ENCODE measurements at regions not wholly inside any gene's neighbourhood (a gene's known extent, or its start where the extent isn't known, plus 50 kb on each side); places are given as distances from the start of the nearest gene placed in this dataset.

DNA sequence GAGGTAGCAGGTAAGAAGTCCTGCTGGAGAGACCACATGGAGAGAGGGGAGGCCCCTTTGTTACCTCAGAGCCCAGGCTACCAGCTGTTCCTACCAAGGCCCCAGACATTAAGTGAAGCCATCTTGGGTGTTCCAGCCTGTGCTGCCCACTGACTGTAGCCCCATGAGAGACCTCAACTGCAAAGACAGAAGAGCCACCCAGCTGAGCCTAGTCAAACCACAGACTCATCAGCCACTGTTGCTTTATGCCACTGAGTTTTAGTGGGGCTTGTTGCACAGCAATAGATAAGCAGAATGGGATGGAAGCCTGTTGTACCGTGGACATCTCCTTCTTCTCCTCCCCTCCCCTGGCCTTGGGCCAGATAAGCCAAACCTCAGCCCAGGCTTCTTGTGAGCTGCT is 83.9 kb downstream of the ADRA2C start:
- Histone ChIP-seq H3K9me3 (no peaks in the 10 kb centered on the region), H3K4me1 (no peaks in the 10 kb centered on the region), H3K27ac (no peak overlapping the region), H3K27me3 (no peaks in the 10 kb centered on the region), H3K4me3 (no peak overlapping the region), H3K36me3 (no peaks in the 10 kb centered on the region)
- intact Hi-C loops (cut with DNase I): no loop called here
- DNase-seq: no peak
- TF ChIP-seq POLR2A (IDR thresholded peaks at IDR 0.05): no peak
- TF ChIP-seq, protein P1, sequence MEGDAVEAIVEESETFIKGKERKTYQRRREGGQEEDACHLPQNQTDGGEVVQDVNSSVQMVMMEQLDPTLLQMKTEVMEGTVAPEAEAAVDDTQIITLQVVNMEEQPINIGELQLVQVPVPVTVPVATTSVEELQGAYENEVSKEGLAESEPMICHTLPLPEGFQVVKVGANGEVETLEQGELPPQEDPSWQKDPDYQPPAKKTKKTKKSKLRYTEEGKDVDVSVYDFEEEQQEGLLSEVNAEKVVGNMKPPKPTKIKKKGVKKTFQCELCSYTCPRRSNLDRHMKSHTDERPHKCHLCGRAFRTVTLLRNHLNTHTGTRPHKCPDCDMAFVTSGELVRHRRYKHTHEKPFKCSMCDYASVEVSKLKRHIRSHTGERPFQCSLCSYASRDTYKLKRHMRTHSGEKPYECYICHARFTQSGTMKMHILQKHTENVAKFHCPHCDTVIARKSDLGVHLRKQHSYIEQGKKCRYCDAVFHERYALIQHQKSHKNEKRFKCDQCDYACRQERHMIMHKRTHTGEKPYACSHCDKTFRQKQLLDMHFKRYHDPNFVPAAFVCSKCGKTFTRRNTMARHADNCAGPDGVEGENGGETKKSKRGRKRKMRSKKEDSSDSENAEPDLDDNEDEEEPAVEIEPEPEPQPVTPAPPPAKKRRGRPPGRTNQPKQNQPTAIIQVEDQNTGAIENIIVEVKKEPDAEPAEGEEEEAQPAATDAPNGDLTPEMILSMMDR (IDR thresholded peaks at IDR 0.05): no peak
- WGBS (ENCODE audit: insufficient coverage, low coverage, low lambda C conversion rate, missing lambda C conversion rate): no CpG with 5 or more reads among the region's 1 CpG
- ATAC-seq: no peak

DNA sequence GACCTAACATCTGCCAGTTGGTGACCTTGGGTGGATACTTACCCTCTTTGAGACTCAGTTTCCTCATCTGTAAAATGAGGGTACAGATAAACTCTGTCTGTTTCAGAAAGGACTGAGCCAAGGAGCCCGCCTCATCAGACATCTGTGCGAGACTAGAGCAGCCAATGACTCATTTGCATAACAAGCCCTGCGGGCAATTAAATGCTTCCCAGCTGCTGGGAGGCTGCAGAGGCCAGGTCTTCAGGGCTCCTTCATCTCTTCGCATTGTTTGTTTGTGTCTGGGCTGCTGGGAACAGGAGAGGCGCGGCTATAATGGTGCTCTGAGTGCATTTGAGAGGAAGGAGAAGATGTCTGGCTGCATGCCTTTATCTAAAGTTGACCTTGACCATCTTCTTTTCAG is 85.0 kb downstream of the ADRA2C start:
- no peak for TF ChIP-seq POLR2A (IDR thresholded peaks at IDR 0.05)
- TF ChIP-seq, protein P1 (IDR thresholded peaks at IDR 0.05): no peak
- 46% methylated on average over 3 of the region's 6 CpGs for WGBS (ENCODE audit: insufficient coverage, low coverage, low lambda C conversion rate, missing lambda C conversion rate)
- Histone ChIP-seq H3K9me3 (no peaks in the 10 kb centered on the region), H3K27me3 (no peaks in the 10 kb centered on the region), H3K4me1 (no peaks in the 10 kb centered on the region), H3K4me3 (no peak overlapping the region), H3K27ac (no peak overlapping the region), H3K36me3 (no peaks in the 10 kb centered on the region)
- no peak for ATAC-seq
- no peak for DNase-seq
- intact Hi-C loops (cut with DNase I): no loop called here

DNA sequence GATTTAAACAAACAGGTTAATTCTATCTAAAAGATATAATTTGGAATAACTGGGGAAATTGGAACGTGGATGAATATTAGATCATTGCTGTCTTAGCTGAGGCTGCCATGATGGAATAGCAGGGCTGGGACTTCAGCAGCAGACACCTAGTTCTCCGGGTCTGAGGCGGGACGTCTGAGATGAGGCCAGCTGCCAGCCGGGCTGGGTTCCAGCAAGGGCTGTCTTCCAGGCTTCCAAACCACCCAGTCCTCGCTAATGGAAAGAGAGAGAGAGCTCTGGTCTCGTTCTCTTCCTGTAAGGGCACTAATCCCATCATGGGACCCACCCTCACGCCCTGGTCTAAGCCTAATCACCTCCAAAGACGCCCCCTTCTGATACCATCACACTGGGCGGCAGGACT is 85.7 kb downstream of the ADRA2C start:
- WGBS (ENCODE audit: insufficient coverage, low coverage, low lambda C conversion rate, missing lambda C conversion rate): 58% methylated on average over 3 of the region's 10 CpGs
- DNase-seq: no peak

DNA sequence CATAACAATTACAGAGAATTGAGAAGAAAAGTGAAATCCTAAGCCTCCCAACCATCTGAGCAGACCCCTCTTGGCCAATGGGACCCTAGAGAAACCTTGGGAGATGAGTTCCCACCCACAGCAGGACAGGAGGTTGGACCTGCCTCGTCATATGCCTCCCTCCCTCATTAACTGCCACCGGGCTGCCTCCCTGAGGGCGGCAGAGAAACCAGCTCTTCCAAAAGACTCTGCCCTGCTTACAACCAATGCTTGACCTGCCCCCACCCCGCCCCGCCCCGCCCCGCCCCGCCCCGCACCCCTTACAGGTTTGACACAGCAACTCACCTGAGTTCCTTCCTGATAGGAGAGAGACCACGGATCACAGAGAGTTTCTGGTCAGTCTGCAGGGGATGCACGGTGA is 86.1 kb downstream of the ADRA2C start:
- Histone ChIP-seq H3K4me1 (no peaks in the 10 kb centered on the region), H3K27me3 (no peaks in the 10 kb centered on the region), H3K27ac (no peak overlapping the region), H3K9me3 (no peaks in the 10 kb centered on the region), H3K36me3 (no peaks in the 10 kb centered on the region), H3K4me3 (no peak overlapping the region)
- no peak for DNase-seq
- intact Hi-C loops (cut with DNase I): no loop called here
- 64% methylated on average over 7 of the region's 11 CpGs for WGBS (ENCODE audit: insufficient coverage, low coverage, low lambda C conversion rate, missing lambda C conversion rate)
- no peak for ATAC-seq
- TF ChIP-seq POLR2A (IDR thresholded peaks at IDR 0.05): no peak
- TF ChIP-seq, protein P1 (IDR thresholded peaks at IDR 0.05): no peak

More for the DNA sequence above, 85.7 kb downstream of the ADRA2C start:
- Histone ChIP-seq H3K36me3 (no peaks in the 10 kb centered on the region), H3K9me3 (no peaks in the 10 kb centered on the region), H3K4me3 (no peak overlapping the region), H3K27ac (no peak overlapping the region), H3K4me1 (no peaks in the 10 kb centered on the region), H3K27me3 (no peaks in the 10 kb centered on the region)
- intact Hi-C loops (cut with DNase I): no loop called here
- no peak for ATAC-seq
- TF ChIP-seq, protein P1 (IDR thresholded peaks at IDR 0.05): no peak
- no peak for TF ChIP-seq POLR2A (IDR thresholded peaks at IDR 0.05)

DNA sequence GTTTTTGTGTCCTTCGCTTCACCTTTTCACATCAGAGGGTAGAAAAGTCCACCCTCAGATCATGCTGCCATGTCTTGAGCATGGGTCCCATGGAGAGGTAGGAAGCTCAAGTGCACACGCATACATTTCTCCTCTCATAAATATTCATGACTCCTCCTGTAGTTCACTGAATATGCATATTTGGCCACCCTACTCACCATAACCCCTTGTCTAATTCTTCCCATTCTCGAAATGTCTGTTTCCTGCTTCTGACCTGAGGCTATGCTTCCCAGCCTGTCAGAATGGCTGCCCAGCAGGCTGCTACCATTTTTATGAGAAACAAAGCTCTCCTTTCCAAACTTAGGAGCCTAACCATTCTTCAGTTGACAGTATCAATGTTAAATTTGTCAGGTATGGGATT is 86.5 kb downstream of the ADRA2C start:
- Histone ChIP-seq H3K4me1 (no peaks in the 10 kb centered on the region), H3K36me3 (no peaks in the 10 kb centered on the region), H3K9me3 (no peaks in the 10 kb centered on the region), H3K4me3 (no peak overlapping the region), H3K27ac (no peak overlapping the region), H3K27me3 (no peaks in the 10 kb centered on the region)
- DNase-seq: no peak
- intact Hi-C loops (cut with DNase I): no loop called here
- TF ChIP-seq POLR2A (IDR thresholded peaks at IDR 0.05): no peak
- no peak for ATAC-seq
- 66% methylated on average over 3 of the region's 3 CpGs for WGBS (ENCODE audit: insufficient coverage, low coverage, low lambda C conversion rate, missing lambda C conversion rate)

Data from right lobe of liver (tissue), 6 donors.